ENCODE measurements at regions not wholly inside any gene's neighbourhood (a gene's known extent, or its start where the extent isn't known, plus 50 kb on each side); places are given as distances from the start of the nearest gene placed in this dataset.

DNA sequence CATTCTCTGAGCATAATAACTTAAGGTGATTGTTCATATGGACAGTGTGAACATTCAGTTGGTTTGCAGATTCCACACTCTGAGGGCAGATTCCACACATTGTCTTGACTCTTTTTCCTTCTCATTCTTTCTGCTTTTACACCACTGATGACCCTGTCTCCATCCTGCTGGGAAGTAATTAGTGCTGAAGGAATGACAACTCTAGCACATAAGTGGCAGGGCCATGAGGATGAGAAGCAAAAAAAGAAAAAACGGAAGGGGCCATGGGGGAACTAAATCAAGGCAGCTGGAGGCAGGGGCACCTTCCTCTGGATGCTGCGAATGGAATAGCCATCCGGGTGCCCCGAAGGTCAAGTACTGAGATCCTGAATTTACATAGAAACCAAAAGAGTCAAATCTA, 944.0 kb downstream of the KCNJ2 start:
- Histone ChIP-seq H3K9me3 (ENCODE audit: control insufficient read depth, low read length) (no peaks in the 10 kb centered on the region), H3K9ac (ENCODE audit: low read length) (no peak overlapping the region), H3K4me3 (ENCODE audit: low read length) (no peak overlapping the region), H3K27me3 (ENCODE audit: control insufficient read depth, insufficient read depth, low read length) (no peaks in the 10 kb centered on the region), H3K4me1 (ENCODE audit: control insufficient read depth, insufficient read depth, low read length) (peaks cover 7% of the 10 kb centered on the region), H3K36me3 (ENCODE audit: control insufficient read depth, insufficient read depth, low read length) (no peaks in the 10 kb centered on the region)

DNA sequence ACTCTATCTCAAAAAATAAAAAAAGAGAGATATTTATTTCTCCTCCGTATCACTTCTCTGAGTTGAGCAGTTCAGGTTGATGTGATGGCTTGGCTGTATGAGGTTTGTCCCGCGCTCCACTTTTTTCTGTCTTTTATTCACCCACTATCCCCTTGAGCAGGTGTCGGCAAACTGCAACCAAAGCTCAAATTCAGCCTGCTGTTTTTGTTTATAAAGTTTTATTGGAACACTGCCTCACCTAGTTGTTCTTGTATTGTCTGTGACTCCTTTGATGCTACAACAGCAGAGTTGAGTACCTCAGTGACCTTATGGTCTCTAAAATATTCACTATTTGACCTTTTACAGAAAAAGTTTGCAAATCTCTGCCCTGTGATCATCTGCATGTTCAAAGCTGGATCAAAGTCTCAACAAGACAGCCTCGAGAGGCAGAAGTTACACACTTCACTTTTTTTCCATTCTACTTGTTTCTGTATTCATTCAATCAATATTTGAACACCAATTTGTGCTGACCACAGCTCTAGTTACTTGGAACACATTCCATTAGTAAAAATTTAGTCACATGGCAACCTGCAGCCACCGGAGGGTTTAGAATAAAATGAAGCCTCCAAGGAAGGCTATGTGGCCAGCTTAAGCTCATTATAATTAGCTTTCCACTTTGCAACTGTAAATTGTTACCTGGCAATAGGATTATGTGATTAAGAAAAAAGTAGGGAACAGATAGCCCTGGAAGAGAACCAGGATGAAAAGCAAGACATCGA, 945.8 kb downstream of the KCNJ2 start:
- H3K9ac ChIP-seq (ENCODE audit: low read length): no peak overlapping the region
- no peaks in the 10 kb centered on the region for H3K36me3 ChIP-seq (ENCODE audit: control insufficient read depth, insufficient read depth, low read length)
- no peaks in the 10 kb centered on the region for H3K9me3 ChIP-seq (ENCODE audit: control insufficient read depth, low read length)
- no peaks in the 10 kb centered on the region for H3K27me3 ChIP-seq (ENCODE audit: control insufficient read depth, insufficient read depth, low read length)
- peaks cover 7% of the 10 kb centered on the region for H3K4me1 ChIP-seq (ENCODE audit: control insufficient read depth, insufficient read depth, low read length)
- H3K4me3 ChIP-seq (ENCODE audit: low read length): no peak overlapping the region

DNA sequence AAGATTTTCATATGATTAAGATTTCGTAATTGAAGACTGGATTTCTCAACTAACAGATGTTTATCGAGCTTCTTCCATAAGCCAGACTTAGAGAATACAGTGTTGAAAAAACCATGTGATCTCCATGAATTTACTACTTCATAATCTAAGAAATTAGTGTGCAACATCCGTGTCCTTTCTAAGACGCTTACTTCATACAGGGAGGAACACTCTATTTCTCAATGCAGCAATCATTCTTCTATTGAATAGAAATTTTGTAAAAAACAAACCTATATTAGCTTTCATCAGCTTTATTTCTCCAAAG, 946.3 kb downstream of the KCNJ2 start:
- no peaks in the 10 kb centered on the region for H3K27me3 ChIP-seq (ENCODE audit: control insufficient read depth, insufficient read depth, low read length)
- H3K36me3 ChIP-seq (ENCODE audit: control insufficient read depth, insufficient read depth, low read length): no peaks in the 10 kb centered on the region
- no peak overlapping the region for H3K9ac ChIP-seq (ENCODE audit: low read length)
- H3K4me1 ChIP-seq (ENCODE audit: control insufficient read depth, insufficient read depth, low read length): peaks cover 7% of the 10 kb centered on the region
- H3K4me3 ChIP-seq (ENCODE audit: low read length): no peak overlapping the region
- no peaks in the 10 kb centered on the region for H3K9me3 ChIP-seq (ENCODE audit: control insufficient read depth, low read length)

GRCh38 chr17:71117466-71117865, 948.1 kb downstream of the KCNJ2 start:
- H3K9me3 ChIP-seq (ENCODE audit: control insufficient read depth, low read length): no peaks in the 10 kb centered on the region
- no peak overlapping the region for H3K4me3 ChIP-seq (ENCODE audit: low read length)
- H3K9ac ChIP-seq (ENCODE audit: low read length): no peak overlapping the region
- no peaks in the 10 kb centered on the region for H3K36me3 ChIP-seq (ENCODE audit: control insufficient read depth, insufficient read depth, low read length)
- peaks cover 7% of the 10 kb centered on the region for H3K4me1 ChIP-seq (ENCODE audit: control insufficient read depth, insufficient read depth, low read length)
- no peaks in the 10 kb centered on the region for H3K27me3 ChIP-seq (ENCODE audit: control insufficient read depth, insufficient read depth, low read length)

GRCh38 chr17:71118039-71118438, 948.7 kb downstream of the KCNJ2 start:
- H3K9ac ChIP-seq (ENCODE audit: low read length): no peak overlapping the region
- H3K36me3 ChIP-seq (ENCODE audit: control insufficient read depth, insufficient read depth, low read length): no peaks in the 10 kb centered on the region
- H3K9me3 ChIP-seq (ENCODE audit: control insufficient read depth, low read length): no peaks in the 10 kb centered on the region
- no peak overlapping the region for H3K4me3 ChIP-seq (ENCODE audit: low read length)
- H3K27me3 ChIP-seq (ENCODE audit: control insufficient read depth, insufficient read depth, low read length): no peaks in the 10 kb centered on the region
- peaks cover under 1% of the 10 kb centered on the region for H3K4me1 ChIP-seq (ENCODE audit: control insufficient read depth, insufficient read depth, low read length)

GRCh38 chr17:71127416-71127815, 958.1 kb downstream of the KCNJ2 start:
- Histone ChIP-seq H3K4me1 (ENCODE audit: control insufficient read depth, insufficient read depth, low read length) (no peaks in the 10 kb centered on the region), H3K27me3 (ENCODE audit: control insufficient read depth, insufficient read depth, low read length) (no peaks in the 10 kb centered on the region), H3K9me3 (ENCODE audit: control insufficient read depth, low read length) (no peaks in the 10 kb centered on the region), H3K36me3 (ENCODE audit: control insufficient read depth, insufficient read depth, low read length) (no peaks in the 10 kb centered on the region), H3K9ac (ENCODE audit: low read length) (no peak overlapping the region), H3K4me3 (ENCODE audit: low read length) (no peak overlapping the region)

DNA sequence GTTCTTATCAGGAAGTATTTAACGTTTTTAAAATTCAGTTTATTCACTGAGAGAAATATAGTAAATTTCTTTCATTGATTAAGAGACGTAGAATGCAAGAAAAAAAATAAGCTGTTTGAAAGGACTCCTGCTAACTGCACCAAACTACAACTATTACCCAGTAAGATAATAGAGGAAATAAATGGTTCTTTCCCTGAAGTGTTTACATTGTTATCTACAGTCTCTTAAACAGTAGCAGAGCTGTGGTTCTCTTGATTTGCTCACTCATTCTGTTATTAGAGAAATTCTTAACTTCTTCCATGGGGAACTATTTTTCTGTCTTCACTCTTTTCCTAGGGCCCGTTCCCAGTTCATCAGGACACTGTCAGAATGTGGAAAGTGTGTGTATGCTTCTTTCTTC, 973.0 kb downstream of the KCNJ2 start:
- Histone ChIP-seq H3K27me3 (ENCODE audit: control insufficient read depth, insufficient read depth, low read length) (no peaks in the 10 kb centered on the region), H3K4me3 (ENCODE audit: low read length) (no peak overlapping the region), H3K4me1 (ENCODE audit: control insufficient read depth, insufficient read depth, low read length) (no peaks in the 10 kb centered on the region), H3K36me3 (ENCODE audit: control insufficient read depth, insufficient read depth, low read length) (no peaks in the 10 kb centered on the region), H3K9ac (ENCODE audit: low read length) (no peak overlapping the region), H3K9me3 (ENCODE audit: control insufficient read depth, low read length) (no peaks in the 10 kb centered on the region)

DNA sequence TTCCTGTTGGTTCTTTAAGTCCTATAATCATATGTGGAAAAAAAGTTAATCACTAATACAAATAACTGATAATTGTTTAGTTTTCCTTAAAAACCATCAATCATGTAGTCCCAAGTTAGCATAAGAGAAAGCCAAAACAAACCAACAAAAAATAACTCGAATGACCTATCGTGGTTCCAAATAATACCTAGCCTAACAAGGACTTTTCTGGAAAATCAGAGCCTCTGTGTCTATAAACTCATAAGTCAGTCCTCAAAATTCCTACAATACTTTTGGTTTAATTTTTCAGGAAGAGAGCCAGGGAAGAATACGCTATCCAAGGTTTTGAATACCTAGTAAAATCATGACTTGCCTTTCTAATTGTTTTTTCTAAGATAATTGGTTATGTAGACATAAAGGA, 975.3 kb upstream of the SOX9 start:
- H3K9ac ChIP-seq (ENCODE audit: low read length): no peak overlapping the region
- H3K9me3 ChIP-seq (ENCODE audit: control insufficient read depth, low read length): no peaks in the 10 kb centered on the region
- H3K27me3 ChIP-seq (ENCODE audit: control insufficient read depth, insufficient read depth, low read length): no peaks in the 10 kb centered on the region
- no peaks in the 10 kb centered on the region for H3K4me1 ChIP-seq (ENCODE audit: control insufficient read depth, insufficient read depth, low read length)
- no peak overlapping the region for H3K4me3 ChIP-seq (ENCODE audit: low read length)
- no peaks in the 10 kb centered on the region for H3K36me3 ChIP-seq (ENCODE audit: control insufficient read depth, insufficient read depth, low read length)

GRCh38 chr17:71147906-71148305, 972.9 kb upstream of the SOX9 start:
- Histone ChIP-seq H3K4me3 (ENCODE audit: low read length) (no peak overlapping the region), H3K4me1 (ENCODE audit: control insufficient read depth, insufficient read depth, low read length) (no peaks in the 10 kb centered on the region), H3K9me3 (ENCODE audit: control insufficient read depth, low read length) (no peaks in the 10 kb centered on the region), H3K27me3 (ENCODE audit: control insufficient read depth, insufficient read depth, low read length) (no peaks in the 10 kb centered on the region), H3K36me3 (ENCODE audit: control insufficient read depth, insufficient read depth, low read length) (no peaks in the 10 kb centered on the region), H3K9ac (ENCODE audit: low read length) (no peak overlapping the region)

DNA sequence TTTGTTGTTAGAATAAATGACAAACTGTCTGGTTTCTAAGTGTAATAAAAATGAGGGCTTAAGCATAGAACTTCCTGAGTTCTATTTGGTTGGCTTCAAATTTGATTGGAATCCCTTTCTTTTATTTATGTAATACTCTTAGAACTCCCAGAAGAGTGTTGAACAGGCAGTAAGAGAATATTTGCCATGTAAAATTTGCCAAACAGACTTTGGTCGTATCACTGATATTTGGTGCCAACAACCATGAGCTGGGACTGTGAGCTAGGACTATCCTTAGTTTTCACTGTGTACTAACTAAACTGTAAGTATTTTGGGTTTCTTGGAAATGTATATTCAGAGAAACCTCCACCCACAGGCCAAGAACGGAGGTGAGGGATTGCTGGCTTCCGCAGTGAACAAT, 971.2 kb upstream of the SOX9 start:
- Histone ChIP-seq H3K4me3 (ENCODE audit: low read length) (no peak overlapping the region), H3K9ac (ENCODE audit: low read length) (no peak overlapping the region), H3K36me3 (ENCODE audit: control insufficient read depth, insufficient read depth, low read length) (no peaks in the 10 kb centered on the region), H3K4me1 (ENCODE audit: control insufficient read depth, insufficient read depth, low read length) (no peaks in the 10 kb centered on the region), H3K9me3 (ENCODE audit: control insufficient read depth, low read length) (no peaks in the 10 kb centered on the region), H3K27me3 (ENCODE audit: control insufficient read depth, insufficient read depth, low read length) (no peaks in the 10 kb centered on the region)

GRCh38 chr17:71157297-71157696, 963.5 kb upstream of the SOX9 start:
- no peaks in the 10 kb centered on the region for H3K27me3 ChIP-seq (ENCODE audit: control insufficient read depth, insufficient read depth, low read length)
- H3K9ac ChIP-seq (ENCODE audit: low read length): no peak overlapping the region
- H3K36me3 ChIP-seq (ENCODE audit: control insufficient read depth, insufficient read depth, low read length): no peaks in the 10 kb centered on the region
- no peaks in the 10 kb centered on the region for H3K4me1 ChIP-seq (ENCODE audit: control insufficient read depth, insufficient read depth, low read length)
- no peak overlapping the region for H3K4me3 ChIP-seq (ENCODE audit: low read length)
- no peaks in the 10 kb centered on the region for H3K9me3 ChIP-seq (ENCODE audit: control insufficient read depth, low read length)

DNA sequence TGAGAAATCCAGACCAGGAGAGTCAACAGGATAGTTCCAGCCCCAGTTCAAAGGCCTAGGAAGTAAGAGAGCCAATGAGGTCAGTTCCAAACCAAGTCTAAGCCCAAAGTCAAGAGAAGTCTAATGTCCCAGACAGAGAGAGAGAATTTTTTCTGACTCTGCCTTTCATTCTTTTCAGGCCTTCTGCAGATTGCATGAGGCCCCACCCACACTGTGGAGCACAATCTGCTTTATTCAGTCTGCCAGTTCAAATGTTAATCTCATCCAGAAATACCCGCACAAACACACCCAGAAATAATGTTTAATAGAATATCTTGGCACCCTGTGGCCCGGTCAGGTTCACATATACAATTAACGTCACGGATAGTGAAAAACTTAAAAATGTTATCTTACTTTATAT, 962.4 kb upstream of the SOX9 start:
- no peaks in the 10 kb centered on the region for H3K27me3 ChIP-seq (ENCODE audit: control insufficient read depth, insufficient read depth, low read length)
- no peaks in the 10 kb centered on the region for H3K36me3 ChIP-seq (ENCODE audit: control insufficient read depth, insufficient read depth, low read length)
- no peak overlapping the region for H3K4me3 ChIP-seq (ENCODE audit: low read length)
- no peaks in the 10 kb centered on the region for H3K4me1 ChIP-seq (ENCODE audit: control insufficient read depth, insufficient read depth, low read length)
- H3K9me3 ChIP-seq (ENCODE audit: control insufficient read depth, low read length): no peaks in the 10 kb centered on the region
- no peak overlapping the region for H3K9ac ChIP-seq (ENCODE audit: low read length)

Data from mucosa of stomach (tissue), 1 donor.